HG03280 (cell line): ENCODE measurements at regions not wholly inside any gene's neighbourhood (a gene's known extent, or its start where the extent isn't known, plus 50 kb on each side); places are given as distances from the start of the nearest gene placed in this dataset.
"Not testable (repeated sequence)": the region's sequence is repeated elsewhere in the genome, so short reads cannot be mapped to it uniquely, and the experiment has no call there.

Source experiments
- ATAC-seq: cut with Tn5 transposase; IDR thresholded peaks from one replicate; pipeline ENCODE4 v1.9.1; 2021; ENCODE audit warnings: mild to moderate bottlenecking, moderate library complexity; ENCODE audit not compliant: unreplicated experiment

DNA sequence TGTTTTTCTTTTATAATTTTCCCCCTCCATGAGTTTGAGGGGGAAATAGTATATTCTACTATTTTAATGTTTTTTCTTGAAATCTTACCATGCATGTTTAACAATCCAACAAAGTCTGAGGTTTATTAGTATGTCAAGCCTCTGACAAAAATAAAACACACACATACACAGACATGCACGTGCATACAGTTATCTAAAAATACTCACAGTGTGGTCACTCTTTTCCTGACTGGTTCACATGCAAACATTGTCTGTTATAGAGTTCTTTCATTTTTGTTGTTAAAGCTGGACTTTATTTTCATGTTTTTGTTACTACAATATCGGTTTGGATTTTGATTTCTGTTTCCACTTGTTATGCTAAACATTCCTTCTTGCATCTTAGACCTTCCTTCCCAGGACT is 236.6 kb downstream of the MFSD1 start:
- ATAC-seq, result no peak

- no peak for ATAC-seq
These were observed 237.4 kb downstream of the MFSD1 start for GRCh38 chr3:159039286-159039685.

DNA sequence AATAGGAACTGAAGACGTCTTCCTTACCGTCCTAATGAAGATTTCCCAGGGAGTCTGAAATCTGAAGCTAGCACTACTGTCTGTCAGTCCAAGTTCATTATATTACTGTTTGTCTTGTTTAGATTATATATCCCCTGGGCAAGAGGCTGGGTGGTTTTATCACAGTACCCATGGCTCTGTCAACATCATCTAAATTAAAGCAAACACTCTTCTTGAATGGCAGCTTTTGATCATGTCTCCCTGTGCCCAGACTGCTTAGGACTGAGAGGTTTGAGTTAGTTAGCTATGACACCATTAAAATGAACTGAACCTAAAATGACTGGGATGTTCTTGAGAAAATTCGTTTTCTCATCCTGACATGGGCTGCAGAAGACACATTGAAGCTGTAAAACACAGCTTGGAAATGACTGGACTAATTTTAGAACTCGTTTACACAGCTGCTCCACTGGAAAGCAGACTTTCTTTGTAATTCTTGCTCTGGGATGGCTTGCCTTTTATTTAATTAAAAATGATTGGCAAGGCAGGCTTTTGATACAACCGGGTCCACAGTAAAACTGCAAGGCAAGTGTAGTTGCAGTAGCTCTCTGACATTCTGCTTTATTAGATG is 243.5 kb downstream of the MFSD1 start:
- no peak for ATAC-seq

DNA sequence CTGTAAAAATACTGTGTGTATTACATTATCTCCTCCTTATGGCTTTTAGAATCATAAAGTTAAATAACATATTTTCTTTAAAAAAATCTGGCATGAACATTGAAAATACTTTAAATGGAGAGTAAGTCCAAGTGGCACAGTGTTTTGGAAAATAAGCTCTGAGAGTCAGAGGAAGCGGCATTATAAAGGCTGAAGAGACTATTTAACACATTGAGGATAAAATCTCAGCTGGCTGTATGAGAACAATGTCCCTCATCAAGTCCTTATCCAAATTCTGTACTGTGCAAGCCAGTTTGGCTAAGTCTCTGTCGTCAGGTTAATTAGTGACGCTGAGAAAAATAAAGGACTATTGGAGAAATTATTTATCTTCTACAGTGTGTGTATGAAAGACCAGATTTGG is 245.5 kb downstream of the MFSD1 start:
- ATAC-seq, result no peak

GRCh38 chr3:159052494-159052893 is 250.6 kb downstream of the MFSD1 start:
- not testable (repeated sequence) for ATAC-seq

DNA sequence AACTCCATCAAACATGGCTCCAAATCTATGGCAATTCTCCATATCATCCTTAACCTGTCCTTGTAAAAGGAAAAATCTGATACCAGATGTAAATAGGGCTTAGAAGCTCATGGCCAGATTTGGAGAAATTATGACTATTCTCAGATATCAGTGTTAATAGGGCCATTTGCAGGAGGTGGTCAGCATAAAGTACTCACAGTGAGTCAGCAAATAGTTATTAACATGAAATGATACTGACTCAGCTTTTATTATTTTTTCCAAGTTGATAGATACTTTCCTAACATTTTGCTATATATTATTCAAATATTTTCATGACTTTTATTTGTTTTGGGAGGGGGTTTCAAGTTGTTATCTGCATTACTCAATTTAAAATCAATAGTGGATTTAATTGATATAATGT is 255.8 kb downstream of the MFSD1 start:
- no peak for ATAC-seq

DNA sequence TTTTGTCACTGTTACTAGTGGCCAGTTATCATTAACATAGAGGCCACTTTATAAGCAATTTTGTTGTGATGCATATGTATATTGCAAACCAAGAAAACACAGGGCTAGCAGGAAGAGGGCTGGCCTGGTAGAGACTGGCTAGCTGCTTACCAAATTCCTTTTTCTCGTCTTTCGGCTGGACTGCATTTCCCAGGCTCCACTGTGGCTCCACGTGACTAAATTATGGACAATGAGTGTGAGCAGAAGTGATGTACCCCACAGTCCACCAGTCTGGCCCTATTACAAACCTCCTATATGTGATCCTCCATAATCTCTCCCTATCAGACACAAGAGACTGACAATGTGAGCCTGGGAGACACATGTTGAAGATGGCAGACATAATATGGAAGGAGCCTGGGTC is 257.0 kb downstream of the MFSD1 start:
- no peak for ATAC-seq

DNA sequence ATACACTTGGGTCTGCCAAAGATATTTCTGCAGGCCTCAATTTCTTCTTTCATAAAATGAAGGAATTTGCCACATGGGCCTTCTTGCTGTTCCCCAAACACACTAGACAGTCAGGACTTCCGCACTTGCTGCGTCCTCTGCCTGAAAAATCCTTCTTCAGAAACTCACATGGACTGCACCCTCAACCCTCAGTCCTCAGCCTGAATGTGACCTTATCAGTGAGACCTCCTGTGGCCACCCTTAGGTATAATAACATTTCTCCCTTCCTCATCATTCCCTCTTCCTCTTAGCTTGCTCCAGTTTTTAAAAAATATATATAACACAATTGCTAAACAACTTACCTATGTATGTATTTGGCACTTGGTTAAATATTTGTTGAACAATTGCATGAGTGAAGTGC is 257.5 kb downstream of the MFSD1 start:
- ATAC-seq, result no peak

DNA sequence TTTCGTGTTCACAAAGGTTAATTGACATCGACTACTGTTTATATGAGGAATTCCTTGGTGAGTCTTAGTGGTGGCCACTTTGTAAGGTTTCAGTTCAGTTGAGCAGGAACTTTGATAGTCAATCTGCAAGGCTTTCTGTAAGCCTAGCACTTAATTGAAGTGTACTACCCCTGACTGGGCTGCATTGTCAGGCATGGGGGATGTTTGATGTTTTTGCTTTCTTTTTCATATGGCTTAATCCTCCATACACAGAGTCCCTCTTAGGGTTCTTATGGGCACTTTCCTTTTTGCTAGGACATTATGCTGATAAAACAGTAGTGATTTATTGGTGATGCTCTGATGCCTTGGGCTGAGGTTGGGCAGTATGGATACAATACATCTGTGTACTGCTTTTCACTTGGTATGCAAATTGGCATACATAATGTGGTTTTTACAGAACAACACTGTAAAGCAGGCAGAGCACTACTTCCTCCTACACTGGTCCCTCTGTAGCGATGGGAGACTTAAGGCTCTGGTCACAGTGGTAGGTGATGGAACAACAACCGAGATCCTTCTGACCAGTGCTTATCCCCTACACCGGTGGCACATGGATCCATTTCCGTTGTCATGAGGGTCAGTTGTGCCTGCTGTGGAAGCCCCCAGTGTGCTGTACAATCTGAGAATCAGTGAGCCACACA is 261.0 kb downstream of the MFSD1 start:
- no peak for ATAC-seq

DNA sequence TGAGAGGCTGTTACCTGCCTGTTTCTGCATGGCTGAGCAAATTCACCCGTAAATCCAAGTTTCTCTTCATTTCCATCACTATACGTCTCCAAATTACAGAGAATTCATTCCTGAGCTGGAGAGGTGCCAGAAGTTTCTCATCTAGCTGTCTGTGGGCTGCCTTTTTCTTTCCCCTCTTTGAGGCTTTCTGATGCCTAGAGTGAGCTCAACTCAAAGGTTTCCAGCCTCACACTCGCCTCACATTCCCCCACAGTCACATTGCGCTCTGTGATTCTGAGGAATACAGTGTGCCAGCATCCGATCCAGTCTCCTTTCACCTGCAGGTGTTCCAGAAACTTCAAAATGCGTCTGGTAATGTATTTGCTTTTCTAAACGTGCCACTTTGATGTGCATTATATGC is 267.2 kb downstream of the MFSD1 start, which contains the start of gene IQCJ:
TSS of gene IQCJ (plus strand) at position 229 of the 400 bp plus-strand sequence.
- ATAC-seq, result no peak

- no peak for ATAC-seq
These were observed 268.1 kb downstream of the MFSD1 start for GRCh38 chr3:159069866-159070425.

- ATAC-seq, result no peak
These were observed 273.2 kb downstream of the MFSD1 start for GRCh38 chr3:159074756-159075701.

DNA sequence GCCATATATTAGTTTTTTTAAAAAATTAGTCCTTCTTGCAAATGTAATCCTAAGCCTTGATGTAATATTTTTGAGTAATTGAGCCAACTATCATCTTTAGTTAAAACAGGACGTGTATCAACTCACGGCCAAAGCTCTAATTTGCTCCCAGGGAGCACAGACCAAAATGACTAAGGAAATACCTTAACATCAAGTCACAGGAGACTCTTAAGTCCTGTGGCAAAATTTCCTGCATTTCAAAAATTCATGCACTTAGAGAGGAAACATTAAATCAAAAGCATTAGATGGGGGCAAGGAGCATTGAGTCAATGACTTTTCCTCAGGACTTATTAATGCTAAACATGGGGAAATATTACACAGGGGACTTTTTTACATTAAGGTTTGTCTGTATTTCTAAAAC is 276.0 kb downstream of the MFSD1 start:
- ATAC-seq, result no peak

GRCh38 chr3:159080256-159080655 is 278.4 kb downstream of the MFSD1 start:
- ATAC-seq, result no peak

GRCh38 chr3:159080821-159081220 is 279.0 kb downstream of the MFSD1 start:
- no peak for ATAC-seq

DNA sequence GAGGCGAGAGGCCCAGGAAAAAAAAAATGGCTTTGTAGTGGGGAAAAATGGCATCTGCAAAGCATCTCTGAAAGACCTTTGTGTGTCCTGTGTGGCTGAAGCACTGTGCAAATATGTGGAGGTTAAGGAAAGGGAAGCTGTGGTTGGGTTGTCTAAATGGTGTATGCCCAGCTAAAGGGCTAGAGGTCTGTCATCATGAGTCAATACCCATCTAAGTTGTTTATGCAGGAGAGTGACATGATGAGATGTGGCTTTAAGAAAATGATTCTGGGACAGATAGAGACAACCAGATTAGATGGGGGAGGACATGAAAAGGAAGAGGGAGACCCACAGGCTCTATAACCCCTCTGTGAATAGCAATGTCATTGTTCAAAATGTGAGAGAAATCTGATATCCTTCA is 280.7 kb downstream of the MFSD1 start:
- no peak for ATAC-seq

- ATAC-seq, result no peak
These were observed 290.1 kb downstream of the MFSD1 start for GRCh38 chr3:159091936-159092335.

- ATAC-seq, result no peak
These were observed 300.1 kb downstream of the MFSD1 start for GRCh38 chr3:159102001-159102400.

- ATAC-seq, result no peak
These were observed 310.9 kb downstream of the MFSD1 start for GRCh38 chr3:159112724-159113123.

GRCh38 chr3:159113221-159113875 is 311.5 kb downstream of the MFSD1 start:
- ATAC-seq, result no peak

- ATAC-seq, result no peak
These were observed 312.7 kb downstream of the MFSD1 start for GRCh38 chr3:159114582-159114981.
